ENCODE measurements at regions not wholly inside any gene's neighbourhood (a gene's known extent, or its start where the extent isn't known, plus 50 kb on each side); places are given as distances from the start of the nearest gene placed in this dataset.

DNA sequence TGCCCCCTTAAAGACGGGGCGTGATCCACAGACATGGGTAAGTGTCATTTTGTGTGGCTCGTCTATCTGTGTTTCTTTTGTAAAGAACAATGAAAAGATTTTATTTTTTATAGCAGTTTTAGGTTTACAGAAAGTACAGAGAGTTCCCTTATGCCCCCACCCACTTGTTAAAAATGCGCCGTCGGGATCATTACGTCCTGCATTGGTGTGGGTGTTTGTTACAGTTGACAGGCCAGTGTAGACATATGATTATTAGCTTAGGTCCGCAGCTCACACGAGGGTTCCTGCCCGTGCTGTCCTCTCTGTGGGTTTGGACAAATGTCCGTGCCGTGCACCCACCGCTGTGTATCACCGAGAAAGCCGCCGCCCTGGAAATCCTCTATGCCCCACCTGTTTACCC lies 50.5 kb downstream of the RGS12 start:
- no peak for DNase-seq
- H3K9me3 ChIP-seq: no peaks in the 10 kb centered on the region
- H3K27me3 ChIP-seq: no peaks in the 10 kb centered on the region
- H3K4me3 ChIP-seq: no peak overlapping the region
- no peaks in the 10 kb centered on the region for H3K36me3 ChIP-seq

DNA sequence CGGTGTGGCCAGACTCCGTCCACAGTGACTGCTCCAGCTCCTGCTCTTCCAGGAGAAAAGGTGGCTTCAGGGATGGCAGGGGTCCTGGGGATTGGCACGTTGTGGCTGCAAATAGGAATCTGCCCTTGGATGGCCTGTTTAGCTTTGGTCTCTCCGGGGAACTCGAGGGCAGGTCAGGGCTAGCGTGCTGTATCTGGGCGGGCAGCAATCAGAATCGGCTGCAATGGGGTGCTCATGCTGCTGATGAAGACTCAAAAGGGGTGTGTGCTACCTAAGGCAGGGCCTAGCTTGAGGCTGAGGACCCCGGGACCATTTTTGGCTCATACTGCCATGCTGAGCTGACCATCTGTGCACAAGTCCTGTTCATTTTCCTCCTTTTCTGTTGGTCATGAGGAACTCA lies 51.3 kb downstream of the RGS12 start:
- no peak for DNase-seq

DNA sequence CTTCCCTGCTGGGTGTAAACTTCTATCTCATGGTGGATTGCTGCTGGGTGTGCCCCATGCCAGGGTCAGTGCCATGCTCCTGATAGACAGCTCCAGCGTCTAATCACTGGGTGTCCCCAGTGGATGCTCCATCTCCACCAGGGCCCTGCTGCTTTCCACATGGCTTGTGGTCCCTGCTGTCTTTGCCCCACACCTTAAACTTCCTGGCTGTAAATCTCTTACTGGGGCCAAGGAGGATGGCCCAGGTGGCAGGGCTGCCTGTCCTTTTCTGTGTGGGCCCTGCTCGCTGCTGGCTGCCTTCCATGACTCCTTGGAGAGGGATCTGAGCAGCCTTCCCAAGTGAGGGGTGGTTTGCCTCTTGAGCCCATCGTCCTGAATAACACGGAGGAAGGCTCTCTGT lies 51.8 kb downstream of the RGS12 start:
- H3K27me3 ChIP-seq: no peaks in the 10 kb centered on the region
- H3K4me3 ChIP-seq: no peak overlapping the region

More for the DNA sequence above, 51.3 kb downstream of the RGS12 start:
- no peaks in the 10 kb centered on the region for H3K27me3 ChIP-seq
- H3K9me3 ChIP-seq: no peaks in the 10 kb centered on the region
- H3K36me3 ChIP-seq: no peaks in the 10 kb centered on the region
- H3K4me3 ChIP-seq: no peak overlapping the region

DNA sequence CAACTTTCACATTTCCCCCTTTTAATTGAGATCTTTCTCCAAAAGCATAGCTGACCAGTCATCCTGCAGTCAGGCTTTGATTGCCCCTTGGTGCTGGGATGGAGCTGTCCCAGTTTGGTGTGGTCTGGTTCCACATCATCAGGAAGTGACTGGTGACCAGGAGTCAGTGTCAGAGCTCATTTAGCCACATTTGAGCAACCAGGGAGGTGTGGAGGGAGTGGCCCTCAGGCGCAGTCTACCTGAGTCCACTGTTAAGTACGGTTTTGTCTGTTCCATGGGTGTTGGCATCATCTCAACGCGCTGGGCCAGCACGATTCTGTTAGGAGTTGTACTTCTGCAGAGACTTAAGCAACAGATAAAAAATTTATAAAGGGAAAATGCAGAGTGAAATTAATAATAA lies 52.6 kb downstream of the RGS12 start:
- Histone ChIP-seq H3K9me3 (no peaks in the 10 kb centered on the region), H3K27me3 (no peaks in the 10 kb centered on the region), H3K36me3 (no peaks in the 10 kb centered on the region), H3K4me3 (no peak overlapping the region)
- no peak for DNase-seq

More for the DNA sequence above, 51.8 kb downstream of the RGS12 start:
- Histone ChIP-seq H3K9me3 (no peaks in the 10 kb centered on the region), H3K36me3 (no peaks in the 10 kb centered on the region)
- no peak for DNase-seq

DNA sequence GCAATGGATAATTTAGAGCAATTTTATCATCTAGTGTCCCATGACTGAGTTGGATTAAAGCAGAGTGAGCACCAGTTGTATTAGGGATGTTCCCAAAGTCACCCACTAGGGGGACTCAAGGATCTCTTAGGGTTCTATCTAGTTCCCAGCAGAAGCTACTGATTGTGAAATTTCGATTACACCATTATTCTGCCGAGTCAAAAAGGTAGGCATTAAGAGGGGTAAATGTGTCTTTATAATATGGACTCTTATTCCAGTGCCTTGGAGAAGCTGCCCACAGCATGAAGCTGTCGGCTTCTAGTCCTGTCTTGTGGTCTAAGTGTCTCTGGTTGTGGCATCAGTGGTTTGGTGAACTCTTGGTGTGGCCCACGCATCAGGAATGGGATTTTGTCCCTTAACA lies 53.3 kb downstream of the RGS12 start:
- DNase-seq: no peak
- Histone ChIP-seq H3K27me3 (no peaks in the 10 kb centered on the region), H3K9me3 (no peaks in the 10 kb centered on the region), H3K36me3 (no peaks in the 10 kb centered on the region), H3K4me3 (no peak overlapping the region)

DNA sequence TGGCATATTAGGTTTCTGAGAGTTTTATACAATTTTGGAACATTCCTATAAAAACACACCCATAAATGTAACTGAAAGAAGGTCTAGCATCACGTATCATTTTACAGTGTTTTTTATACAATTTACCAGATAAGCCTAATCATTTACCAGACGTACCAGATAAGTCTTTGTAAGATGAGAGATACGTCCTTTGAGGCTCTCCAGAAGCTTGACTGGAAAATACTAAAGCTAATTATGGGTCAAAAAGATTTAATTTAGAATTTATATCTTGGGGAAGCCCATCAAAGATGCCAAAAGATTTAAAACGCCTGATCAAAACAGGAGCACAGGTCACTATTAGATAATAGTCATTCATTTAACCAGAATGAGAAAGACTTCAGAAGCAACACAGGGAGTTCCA lies 55.0 kb downstream of the RGS12 start:
- no peak for DNase-seq
- H3K27me3 ChIP-seq: no peaks in the 10 kb centered on the region
- H3K9me3 ChIP-seq: no peaks in the 10 kb centered on the region
- no peak overlapping the region for H3K4me3 ChIP-seq
- H3K36me3 ChIP-seq: no peaks in the 10 kb centered on the region

DNA sequence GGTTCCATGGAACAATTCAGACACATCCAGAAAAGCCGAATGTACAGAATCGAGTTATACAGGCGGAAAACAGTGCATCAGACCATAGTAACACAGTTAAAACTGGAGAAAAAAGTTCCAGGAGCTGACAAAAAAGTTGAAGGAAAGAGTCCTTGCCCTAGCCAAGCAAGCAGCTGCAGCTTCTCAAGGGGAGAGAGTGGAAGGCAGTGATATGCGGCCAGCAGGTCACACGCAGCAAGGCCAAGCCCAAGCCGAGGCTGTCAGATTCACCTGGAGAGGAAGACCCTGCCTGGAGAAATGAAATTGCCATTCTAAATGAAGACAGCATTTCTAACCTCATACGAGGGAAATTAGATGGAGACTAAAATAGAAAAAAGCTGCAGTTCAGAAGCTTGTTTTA lies 55.8 kb downstream of the RGS12 start:
- DNase-seq: no peak

DNA sequence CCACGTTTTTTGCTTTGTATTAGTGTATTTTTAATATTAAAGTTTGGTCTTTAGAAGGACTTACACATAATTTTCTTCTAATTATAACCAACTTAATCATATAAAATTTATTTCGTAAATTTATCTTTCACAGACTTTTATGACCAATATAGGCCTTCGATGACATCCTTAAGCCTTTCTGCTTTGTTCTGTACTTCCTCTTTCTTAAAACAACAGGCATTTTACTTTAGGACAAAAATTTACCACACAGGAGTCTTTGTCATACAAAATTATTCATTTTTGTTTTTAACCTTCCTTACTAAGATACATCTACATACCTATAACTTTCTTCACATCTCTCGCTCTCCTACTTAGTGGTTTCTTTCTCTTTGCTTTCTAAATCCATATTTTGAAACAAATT lies 56.3 kb downstream of the RGS12 start:
- Histone ChIP-seq H3K36me3 (no peaks in the 10 kb centered on the region), H3K4me3 (no peak overlapping the region), H3K9me3 (no peaks in the 10 kb centered on the region), H3K27me3 (no peaks in the 10 kb centered on the region)
- DNase-seq: no peak

More for the DNA sequence above, 55.8 kb downstream of the RGS12 start:
- no peaks in the 10 kb centered on the region for H3K27me3 ChIP-seq
- no peak overlapping the region for H3K4me3 ChIP-seq
- no peaks in the 10 kb centered on the region for H3K36me3 ChIP-seq
- H3K9me3 ChIP-seq: no peaks in the 10 kb centered on the region

DNA sequence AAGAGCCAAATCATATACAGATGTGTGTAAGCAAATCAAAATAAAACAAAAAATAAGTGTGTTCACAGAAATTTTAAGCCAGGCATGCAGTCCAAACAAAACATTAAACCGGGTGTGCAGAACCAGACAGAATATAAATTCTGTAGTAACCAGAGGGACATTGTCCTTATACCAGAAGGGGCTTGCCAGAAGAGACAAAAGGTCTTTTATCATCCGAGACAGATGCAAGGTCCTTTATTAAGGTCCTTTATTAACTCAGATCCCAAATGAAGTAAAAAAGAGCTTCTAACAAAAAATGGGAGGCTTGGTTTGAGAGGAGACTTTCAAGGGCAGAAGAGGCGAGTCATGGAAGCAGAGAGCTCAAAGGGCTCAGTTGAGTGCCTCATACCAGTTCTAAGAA lies 59.2 kb downstream of the RGS12 start:
- no peak overlapping the region for H3K4me3 ChIP-seq
- no peaks in the 10 kb centered on the region for H3K36me3 ChIP-seq
- H3K27me3 ChIP-seq: no peaks in the 10 kb centered on the region
- no peak for DNase-seq
- no peaks in the 10 kb centered on the region for H3K9me3 ChIP-seq

DNA sequence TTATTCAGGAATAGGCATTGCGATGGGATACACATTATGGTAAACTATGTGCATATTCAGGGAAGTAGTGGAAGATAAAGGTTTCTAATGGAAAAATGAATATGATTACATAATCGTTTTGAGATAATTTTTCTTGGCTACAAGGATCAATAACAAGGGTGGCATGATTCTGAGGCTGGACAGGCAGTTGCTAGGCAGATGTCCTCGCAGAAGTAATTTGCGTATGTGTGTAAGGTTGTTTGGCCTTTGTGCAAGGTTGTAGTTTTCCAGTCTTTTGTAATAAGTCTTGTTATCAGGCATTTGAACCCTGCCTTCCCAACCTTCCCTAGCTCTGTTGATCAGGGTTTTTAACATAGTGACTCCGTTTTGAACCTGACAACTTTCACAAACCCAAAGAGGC lies 59.7 kb downstream of the RGS12 start:
- Histone ChIP-seq H3K27me3 (no peaks in the 10 kb centered on the region), H3K9me3 (no peaks in the 10 kb centered on the region), H3K36me3 (no peaks in the 10 kb centered on the region), H3K4me3 (no peak overlapping the region)
- no peak for DNase-seq

DNA sequence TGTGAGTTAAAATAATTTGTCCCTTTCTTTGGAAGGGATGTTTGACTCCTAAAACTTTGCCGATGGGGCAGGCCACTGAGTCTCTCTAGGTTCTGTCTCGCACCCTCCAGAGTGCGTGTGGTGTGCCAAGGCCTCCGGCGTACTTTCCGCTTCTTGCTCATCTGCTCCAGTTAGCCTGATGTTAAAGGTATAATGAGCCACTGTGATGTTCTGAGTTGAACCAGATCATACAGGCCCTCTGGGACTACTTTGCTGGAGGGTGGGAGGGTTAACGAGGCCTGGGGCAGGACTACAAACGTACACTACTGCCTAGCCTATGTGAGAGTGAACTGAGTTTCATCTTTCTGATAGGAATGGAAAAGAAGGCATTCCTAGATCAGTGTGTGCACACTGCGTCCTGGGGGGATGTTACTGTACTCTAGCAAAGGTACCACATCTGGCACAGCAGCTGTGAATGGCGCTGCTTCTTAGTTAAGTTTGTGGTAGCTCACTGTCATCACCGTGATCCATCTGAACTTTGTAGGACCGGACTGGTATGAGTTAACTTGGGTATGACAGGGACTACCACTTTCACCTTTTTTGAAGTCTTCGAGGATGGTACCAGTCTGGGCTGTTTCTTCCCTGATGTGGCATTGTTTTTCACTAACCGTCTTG lies 60.2 kb downstream of the RGS12 start:
- no peaks in the 10 kb centered on the region for H3K9me3 ChIP-seq
- H3K36me3 ChIP-seq: no peaks in the 10 kb centered on the region
- no peaks in the 10 kb centered on the region for H3K27me3 ChIP-seq
- DNase-seq: no peak
- no peak overlapping the region for H3K4me3 ChIP-seq

DNA sequence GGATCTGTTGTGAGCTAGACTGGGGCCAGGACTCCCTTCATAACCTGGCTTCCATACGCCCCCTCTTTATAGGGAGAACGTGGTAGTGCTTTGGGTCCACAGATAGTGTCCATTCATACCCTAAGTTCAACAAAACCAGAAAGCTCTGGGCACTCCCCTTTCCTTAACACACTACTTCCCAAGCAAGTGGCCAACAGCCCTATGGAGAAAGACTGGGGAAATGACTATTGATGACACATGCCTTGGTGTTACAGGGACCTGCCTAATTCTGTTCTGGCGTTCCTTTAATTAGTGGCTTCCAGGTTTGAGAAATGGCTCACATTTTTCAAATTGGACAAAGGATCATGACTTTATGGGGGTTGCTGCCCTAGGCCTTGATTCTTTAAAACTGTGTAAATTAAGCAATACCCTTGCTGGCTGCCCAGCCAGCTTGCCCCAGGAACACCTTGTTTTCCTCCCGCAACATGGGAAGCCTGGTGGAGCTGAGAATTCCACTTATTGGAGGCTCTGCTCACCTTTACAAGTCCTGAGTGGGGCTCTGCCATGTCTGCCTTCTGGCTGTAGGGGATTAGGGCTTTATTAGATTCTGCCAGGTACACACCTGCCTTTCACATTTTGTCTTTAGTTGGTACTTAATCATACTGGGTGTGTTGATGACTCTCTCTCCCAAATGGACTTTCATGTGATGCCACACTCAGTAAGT lies 61.1 kb downstream of the RGS12 start:
- Histone ChIP-seq H3K36me3 (no peaks in the 10 kb centered on the region), H3K4me3 (no peak overlapping the region)
- no peak for DNase-seq

DNA sequence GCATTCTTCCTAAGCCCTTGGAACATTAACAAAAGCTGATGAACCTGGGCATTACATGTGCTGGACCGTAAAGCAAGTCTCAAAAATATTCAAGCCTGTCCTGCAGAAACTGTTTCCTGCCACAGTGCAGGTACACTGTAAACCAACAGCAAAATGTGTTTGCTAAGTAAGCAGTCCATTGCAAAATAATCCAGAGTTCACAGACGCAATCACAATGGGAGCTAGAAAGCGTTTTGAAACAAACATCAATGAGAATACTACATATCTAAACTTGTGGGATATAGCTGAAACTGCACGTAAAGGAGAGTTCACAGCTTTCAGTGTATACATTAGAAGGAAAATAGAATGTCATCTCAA lies 61.6 kb downstream of the RGS12 start:
- no peaks in the 10 kb centered on the region for H3K36me3 ChIP-seq
- no peaks in the 10 kb centered on the region for H3K9me3 ChIP-seq
- no peak for DNase-seq
- H3K4me3 ChIP-seq: no peak overlapping the region
- H3K27me3 ChIP-seq: no peaks in the 10 kb centered on the region

More for the DNA sequence above, 61.1 kb downstream of the RGS12 start:
- Histone ChIP-seq H3K27me3 (no peaks in the 10 kb centered on the region), H3K9me3 (no peaks in the 10 kb centered on the region)

DNA sequence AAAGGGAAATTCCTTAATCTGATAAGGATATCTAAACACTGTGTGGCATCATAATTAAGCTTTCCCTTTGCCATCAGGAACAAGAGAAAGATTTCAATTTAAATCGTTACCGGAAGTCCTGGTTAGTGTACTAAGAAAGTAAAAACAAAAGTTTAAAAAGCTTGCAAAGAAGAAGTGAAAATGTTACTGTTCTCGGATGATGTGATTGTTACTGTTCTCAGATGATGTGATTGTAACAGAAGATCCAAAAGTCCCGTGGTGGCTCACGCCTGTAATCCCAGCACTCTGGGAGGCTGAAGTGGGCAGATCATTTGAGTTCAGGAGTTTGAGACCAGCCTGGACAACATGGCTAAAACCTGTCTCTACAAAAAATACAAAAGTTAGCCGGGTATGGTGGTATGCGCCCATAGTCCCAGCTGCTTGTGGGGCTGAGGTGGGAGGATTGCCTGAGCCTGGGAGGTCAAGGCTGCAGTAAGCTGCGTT lies 62.5 kb downstream of the RGS12 start:
- no peak for DNase-seq
- H3K4me3 ChIP-seq: no peak overlapping the region
- H3K9me3 ChIP-seq: no peaks in the 10 kb centered on the region

DNA sequence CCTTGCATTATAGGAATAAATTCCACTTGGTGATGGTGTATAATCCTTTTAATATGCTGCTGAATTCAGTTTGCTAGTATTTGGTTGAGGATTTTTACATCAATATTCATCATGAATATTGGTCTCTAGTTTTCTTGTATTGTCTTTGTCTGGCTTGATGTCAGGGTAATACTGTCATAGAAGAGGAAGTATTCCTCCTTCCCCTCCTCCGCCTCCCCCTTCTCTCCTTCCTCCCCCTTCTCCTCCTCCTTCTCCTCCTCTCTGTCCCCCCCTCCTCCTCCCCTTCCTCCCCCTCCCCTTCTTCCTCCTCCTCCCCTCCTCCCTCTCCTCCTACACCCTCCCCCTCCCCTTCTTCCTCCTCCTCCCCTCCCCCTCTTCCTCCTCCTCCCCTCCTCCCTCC lies 65.8 kb downstream of the RGS12 start:
- H3K4me3 ChIP-seq: no peak overlapping the region
- no peaks in the 10 kb centered on the region for H3K36me3 ChIP-seq
- H3K9me3 ChIP-seq: no peaks in the 10 kb centered on the region
- H3K27me3 ChIP-seq: no peaks in the 10 kb centered on the region
- DNase-seq: no peak

More for the DNA sequence above, 62.5 kb downstream of the RGS12 start:
- H3K36me3 ChIP-seq: no peaks in the 10 kb centered on the region
- no peaks in the 10 kb centered on the region for H3K27me3 ChIP-seq

DNA sequence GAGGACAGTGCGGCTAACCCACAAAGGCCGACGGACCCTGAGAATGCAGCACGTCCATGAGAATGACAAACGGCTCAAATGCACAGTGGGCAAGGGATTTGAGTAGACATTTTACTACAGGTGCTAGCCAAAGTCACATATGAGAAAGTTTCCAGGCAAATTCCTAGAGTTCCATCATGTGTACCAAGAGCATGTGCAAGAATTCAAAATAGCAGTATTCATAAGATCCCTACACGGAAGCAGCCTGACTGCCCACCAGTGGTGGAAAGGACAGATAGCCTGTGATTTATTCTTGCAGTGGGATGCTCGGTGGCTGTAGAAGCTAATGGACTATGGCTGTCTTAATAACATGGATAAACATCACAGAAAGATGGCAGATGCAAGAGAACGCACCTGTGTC lies 68.0 kb downstream of the RGS12 start:
- no peaks in the 10 kb centered on the region for H3K36me3 ChIP-seq
- H3K4me3 ChIP-seq: no peak overlapping the region
- no peaks in the 10 kb centered on the region for H3K27me3 ChIP-seq
- no peaks in the 10 kb centered on the region for H3K9me3 ChIP-seq
- DNase-seq: no peak

DNA sequence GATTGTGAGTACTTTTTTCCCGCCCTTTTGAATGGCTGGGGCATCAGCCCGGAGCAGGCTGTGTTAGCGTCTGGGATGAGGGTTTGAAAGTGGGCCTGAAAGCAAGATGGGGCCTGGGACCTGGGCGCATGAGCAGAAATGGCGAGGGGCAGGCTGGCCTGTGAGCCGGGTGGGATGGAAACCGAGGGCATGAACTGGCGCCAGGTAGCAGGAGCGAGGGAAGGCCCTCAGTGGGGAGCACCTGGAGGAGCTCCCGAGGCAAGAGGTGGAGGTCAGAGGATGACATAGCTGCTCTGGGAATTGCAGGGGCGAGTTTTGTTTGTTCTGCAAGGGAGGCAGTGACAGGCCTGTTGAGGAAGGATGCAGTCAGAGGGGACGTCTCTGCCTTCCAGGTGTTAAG lies 68.6 kb downstream of the RGS12 start:
- Histone ChIP-seq H3K36me3 (no peaks in the 10 kb centered on the region), H3K27me3 (no peaks in the 10 kb centered on the region), H3K4me3 (no peak overlapping the region), H3K9me3 (no peaks in the 10 kb centered on the region)
- DNase-seq: no peak

DNA sequence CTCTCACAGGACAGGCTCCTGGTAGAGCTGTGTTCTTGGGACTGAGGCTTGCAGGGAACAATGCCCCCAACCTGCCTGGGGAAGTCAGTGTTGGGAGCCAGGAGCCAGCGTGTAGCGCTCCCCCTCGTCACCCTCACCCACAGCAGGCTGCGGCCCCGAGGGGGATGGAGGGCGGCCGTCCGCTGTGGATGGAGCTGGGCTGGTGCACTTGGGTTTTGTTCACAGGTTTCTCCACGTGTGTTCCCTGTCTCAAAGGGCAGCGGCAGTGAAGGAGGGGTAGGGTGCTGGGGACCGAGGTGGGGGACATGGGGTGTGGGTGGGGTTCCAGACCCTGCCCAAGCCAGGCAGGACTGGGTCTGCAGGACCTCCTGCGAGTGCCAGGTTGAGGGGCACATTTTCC lies 69.1 kb downstream of the RGS12 start:
- Histone ChIP-seq H3K9me3 (no peaks in the 10 kb centered on the region), H3K4me3 (no peak overlapping the region), H3K27me3 (no peaks in the 10 kb centered on the region), H3K36me3 (no peaks in the 10 kb centered on the region)
- no peak for DNase-seq
